Hepatocyte (in vitro differentiated cells): ENCODE measurements at regions not wholly inside any gene's neighbourhood (a gene's known extent, or its start where the extent isn't known, plus 50 kb on each side); places are given as distances from the start of the nearest gene placed in this dataset.

Experiments
- DNase-seq: peaks from one replicate; pipeline ENCODE4 v3.0.0-alpha.2; 2016; ENCODE audit warnings: low spot score
- H2AFZ ChIP-seq: fragments of 200-600 bp; sonication (generic); 2 replicates; pipeline ENCODE4 v1.6.0; 2016; ENCODE audit warnings: antibody characterized with exemption, mild to moderate bottlenecking
- H3K27ac ChIP-seq: fragments of 200-600 bp; sonication (generic); 2 replicates; pipeline ENCODE4 v1.5.1; 2016; ENCODE audit warnings: mild to moderate bottlenecking
- H3K27me3 ChIP-seq: fragments of 200-600 bp; sonication (generic); 2 replicates; pipeline ENCODE4 v1.6.1; 2016
- H3K36me3 ChIP-seq: fragments of 200-600 bp; sonication (generic); replicated peaks from 2 replicates; pipeline ENCODE4 v1.5.1; 2016; ENCODE audit warnings: low read depth; ENCODE audit not compliant: insufficient read depth
- H3K4me1 ChIP-seq: fragments of 200-600 bp; sonication (generic); 2 replicates; pipeline ENCODE4 v1.5.1; 2016; ENCODE audit warnings: mild to moderate bottlenecking, moderate library complexity; ENCODE audit not compliant: insufficient read depth
- H3K4me2 ChIP-seq: fragments of 200-600 bp; sonication (generic); 2 replicates; pipeline ENCODE4 v1.6.0; 2016
- H3K4me3 ChIP-seq: fragments of 200-600 bp; sonication (generic); 2 replicates; pipeline ENCODE4 v1.5.1; 2016; ENCODE audit warnings: mild to moderate bottlenecking
- H3K79me2 ChIP-seq: fragments of 200-600 bp; sonication (generic); 2 replicates; pipeline ENCODE4 v1.6.0; 2017; ENCODE audit warnings: mild to moderate bottlenecking
- H3K9me2 ChIP-seq: fragments of 200-600 bp; sonication (generic); replicated peaks from 2 replicates; pipeline ENCODE4 v1.6.0; 2017; ENCODE audit warnings: mild to moderate bottlenecking; ENCODE audit not compliant: insufficient read depth
- H3K9me3 ChIP-seq: fragments of 200-600 bp; sonication (generic); 2 replicates; pipeline ENCODE4 v1.5.1; 2016; ENCODE audit warnings: low read depth, mild to moderate bottlenecking
- H4K20me1 ChIP-seq: fragments of 200-600 bp; sonication (generic); 2 replicates; pipeline ENCODE4 v1.6.0; 2016; ENCODE audit warnings: mild to moderate bottlenecking; ENCODE audit not compliant: insufficient read depth, poor library complexity, severe bottlenecking
- EZH2 ChIP-seq: fragments of 200-600 bp; sonication (generic); IDR thresholded peaks from 2 replicates; pipeline ENCODE4 v1.6.1; 2016; ENCODE audit warnings: antibody characterized with exemption, mild to moderate bottlenecking, borderline replicate concordance
- EZH2phosphoT487 ChIP-seq: fragments of 200-600 bp; sonication (generic); IDR thresholded peaks from one replicate; pipeline ENCODE4 v1.6.1; 2018; ENCODE audit warnings: antibody characterized with exemption, mild to moderate bottlenecking, low read depth, moderate library complexity; ENCODE audit not compliant: unreplicated experiment, severe bottlenecking
- WGBS: methylation state at CpG from one replicate; pipeline ENCODE4 v1.1.6; 2016; ENCODE audit warnings: low lambda C conversion rate; ENCODE audit errors: missing lambda C conversion rate; 5-methylcytosine and 5-hydroxymethylcytosine counted together
- TF ChIP-seq, protein P1 (sequence below): fragments of 200-600 bp; sonication (generic); IDR thresholded peaks from 2 replicates; pipeline ENCODE4 v1.5.1; 2016; ENCODE audit warnings: antibody characterized with exemption, mild to moderate bottlenecking; ENCODE audit not compliant: poor library complexity

DNA sequence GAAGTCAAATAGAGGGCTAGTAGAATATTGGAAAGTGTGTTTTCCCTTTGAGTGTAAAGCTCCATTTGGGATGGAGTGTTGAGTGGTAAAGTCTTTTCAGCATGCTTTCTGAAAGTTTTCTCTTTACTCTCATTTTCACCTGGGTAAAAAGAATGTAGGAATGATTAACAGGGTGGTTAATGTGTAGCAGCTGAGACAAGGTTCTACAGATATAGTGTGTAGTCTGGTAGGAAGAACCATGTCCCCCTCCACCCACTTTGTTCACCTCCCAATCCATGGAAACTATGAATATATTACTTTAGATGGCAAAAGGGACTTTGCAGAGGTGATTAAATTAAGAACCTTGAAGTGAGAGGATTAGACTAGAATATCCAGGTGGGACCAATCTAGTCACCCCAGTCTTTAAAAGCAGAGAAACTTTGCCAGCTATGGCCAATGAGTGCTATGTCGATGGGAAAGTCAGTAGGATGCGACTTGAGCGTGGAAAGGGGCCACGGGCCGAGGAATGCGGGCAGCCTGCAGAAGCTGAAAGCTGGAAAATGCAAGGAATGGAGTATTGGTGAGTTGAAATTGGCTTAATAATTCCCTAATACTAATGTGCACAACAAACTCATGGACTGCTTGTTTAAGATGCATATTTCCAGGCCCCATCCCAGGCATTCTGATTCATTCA, 166.3 kb upstream of the AHR start:
- no peaks in the 10 kb centered on the region for H3K9me2 ChIP-seq
- no peaks in the 10 kb centered on the region for H4K20me1 ChIP-seq
- no peak overlapping the region for H2AFZ ChIP-seq
- TF ChIP-seq, protein P1, sequence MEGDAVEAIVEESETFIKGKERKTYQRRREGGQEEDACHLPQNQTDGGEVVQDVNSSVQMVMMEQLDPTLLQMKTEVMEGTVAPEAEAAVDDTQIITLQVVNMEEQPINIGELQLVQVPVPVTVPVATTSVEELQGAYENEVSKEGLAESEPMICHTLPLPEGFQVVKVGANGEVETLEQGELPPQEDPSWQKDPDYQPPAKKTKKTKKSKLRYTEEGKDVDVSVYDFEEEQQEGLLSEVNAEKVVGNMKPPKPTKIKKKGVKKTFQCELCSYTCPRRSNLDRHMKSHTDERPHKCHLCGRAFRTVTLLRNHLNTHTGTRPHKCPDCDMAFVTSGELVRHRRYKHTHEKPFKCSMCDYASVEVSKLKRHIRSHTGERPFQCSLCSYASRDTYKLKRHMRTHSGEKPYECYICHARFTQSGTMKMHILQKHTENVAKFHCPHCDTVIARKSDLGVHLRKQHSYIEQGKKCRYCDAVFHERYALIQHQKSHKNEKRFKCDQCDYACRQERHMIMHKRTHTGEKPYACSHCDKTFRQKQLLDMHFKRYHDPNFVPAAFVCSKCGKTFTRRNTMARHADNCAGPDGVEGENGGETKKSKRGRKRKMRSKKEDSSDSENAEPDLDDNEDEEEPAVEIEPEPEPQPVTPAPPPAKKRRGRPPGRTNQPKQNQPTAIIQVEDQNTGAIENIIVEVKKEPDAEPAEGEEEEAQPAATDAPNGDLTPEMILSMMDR: no peak
- TF ChIP-seq EZH2: no peak
- no peak for TF ChIP-seq EZH2phosphoT487
- no peaks in the 10 kb centered on the region for H3K36me3 ChIP-seq
- no peaks in the 10 kb centered on the region for H3K9me3 ChIP-seq
- H3K79me2 ChIP-seq: no peaks in the 10 kb centered on the region
- no peak overlapping the region for H3K4me3 ChIP-seq
- peaks cover 7% of the 10 kb centered on the region for H3K4me1 ChIP-seq
- peak overlapping the region; percentile 50 for H3K27ac ChIP-seq
- DNase-seq: peak; percentile 17
- H3K27me3 ChIP-seq: no peaks in the 10 kb centered on the region
- WGBS: 89% methylated on average over 6 of the region's 6 CpGs
- peak overlapping the region; percentile 24 for H3K4me2 ChIP-seq

DNA sequence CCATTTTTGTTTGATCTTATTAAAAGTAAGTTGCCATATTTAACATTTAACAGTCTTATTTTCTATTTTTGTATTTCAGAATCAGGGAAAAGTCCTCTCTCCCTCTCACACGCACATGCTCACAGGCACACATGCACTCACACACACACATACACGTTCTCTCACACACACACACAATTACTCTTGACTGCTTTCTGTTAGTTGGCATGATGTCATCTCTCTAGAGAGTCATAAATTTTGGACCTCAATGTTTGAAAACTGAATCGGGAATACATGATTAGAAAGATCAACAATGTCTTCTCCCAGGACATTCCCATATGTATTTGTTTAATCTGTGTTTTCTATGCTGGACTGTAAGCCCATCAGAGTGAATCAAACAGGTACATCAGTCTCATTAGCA, 165.7 kb upstream of the AHR start:
- no peak overlapping the region for H3K4me3 ChIP-seq
- H3K27ac ChIP-seq: peak overlapping the region; percentile 50
- H3K4me2 ChIP-seq: peak overlapping the region; percentile 4
- no peaks in the 10 kb centered on the region for H3K9me3 ChIP-seq
- no peaks in the 10 kb centered on the region for H4K20me1 ChIP-seq
- TF ChIP-seq EZH2phosphoT487: no peak
- TF ChIP-seq, protein P1: no peak
- TF ChIP-seq EZH2: no peak
- H2AFZ ChIP-seq: no peak overlapping the region
- 63% methylated on average over 3 of the region's 3 CpGs for WGBS
- no peaks in the 10 kb centered on the region for H3K79me2 ChIP-seq
- H3K36me3 ChIP-seq: no peaks in the 10 kb centered on the region
- no peak for DNase-seq
- H3K4me1 ChIP-seq: peaks cover 7% of the 10 kb centered on the region
- H3K9me2 ChIP-seq: no peaks in the 10 kb centered on the region
- no peaks in the 10 kb centered on the region for H3K27me3 ChIP-seq

DNA sequence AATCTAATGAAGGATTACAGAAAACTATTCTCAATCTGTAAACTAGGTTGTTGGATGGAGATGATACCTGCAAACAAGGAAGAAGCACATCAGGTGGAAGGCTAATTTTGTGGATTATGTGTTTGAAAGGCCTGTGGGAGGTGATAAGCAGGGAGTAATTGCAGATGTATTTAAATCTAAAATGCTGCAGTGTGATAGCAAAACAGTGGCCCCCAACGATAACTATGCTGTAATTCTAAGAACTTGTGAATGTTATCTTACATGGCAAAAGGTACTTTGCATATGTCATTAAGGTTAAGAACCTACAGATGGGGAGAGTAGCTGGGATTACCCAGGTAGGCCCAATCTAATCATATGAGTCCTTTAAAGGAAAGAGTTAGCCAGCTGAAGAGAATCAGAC, 164.5 kb upstream of the AHR start:
- H3K27ac ChIP-seq: no peak overlapping the region
- no peak overlapping the region for H3K4me2 ChIP-seq
- no peaks in the 10 kb centered on the region for H3K79me2 ChIP-seq
- H3K4me1 ChIP-seq: peaks cover 7% of the 10 kb centered on the region
- TF ChIP-seq EZH2 (no peak), EZH2phosphoT487 (no peak)
- TF ChIP-seq, protein P1: no peak
- no peaks in the 10 kb centered on the region for H3K27me3 ChIP-seq
- H3K9me3 ChIP-seq: no peaks in the 10 kb centered on the region
- H2AFZ ChIP-seq: no peak overlapping the region
- 69% methylated on average over 1 of the region's 1 CpG for WGBS
- no peak for DNase-seq
- H3K9me2 ChIP-seq: no peaks in the 10 kb centered on the region
- no peaks in the 10 kb centered on the region for H4K20me1 ChIP-seq
- H3K4me3 ChIP-seq: no peak overlapping the region
- no peaks in the 10 kb centered on the region for H3K36me3 ChIP-seq
